Endodermal cell (in vitro differentiated cells): ENCODE measurements at regions not wholly inside any gene's neighbourhood (a gene's known extent, or its start where the extent isn't known, plus 50 kb on each side); places are given as distances from the start of the nearest gene placed in this dataset.

Experiments used
- DNase-seq: peaks from one replicate; pipeline ENCODE4 v3.0.0-alpha.2; 2017
- H3K27ac ChIP-seq: 2 replicates; pipeline ENCODE4 v1.5.1; 2013; ENCODE audit warnings: mild to moderate bottlenecking, low read depth, low read length, moderate library complexity
- H3K27me3 ChIP-seq: 2 replicates; pipeline ENCODE4 v1.6.1; 2013; ENCODE audit warnings: mild to moderate bottlenecking, low read length, moderate library complexity; ENCODE audit not compliant: insufficient read depth, control insufficient read depth, poor library complexity, severe bottlenecking
- H3K36me3 ChIP-seq: 2 replicates; pipeline ENCODE4 v1.7.0; 2013; ENCODE audit warnings: mild to moderate bottlenecking, low read length, moderate library complexity; ENCODE audit not compliant: control insufficient read depth, insufficient read depth
- H3K4me1 ChIP-seq: one replicate; pipeline ENCODE4 v1.7.0; 2013; ENCODE audit warnings: low read length; ENCODE audit not compliant: control insufficient read depth, insufficient read depth
- H3K4me3 ChIP-seq: 2 replicates; pipeline ENCODE4 v1.5.1; 2013; ENCODE audit warnings: mild to moderate bottlenecking, low read length, moderate library complexity
- H3K9ac ChIP-seq: 2 replicates; pipeline ENCODE4 v1.6.1; 2013; ENCODE audit warnings: mild to moderate bottlenecking, low read length, moderate library complexity; ENCODE audit not compliant: poor library complexity, severe bottlenecking; ENCODE audit errors: extremely low read depth
- H3K9me3 ChIP-seq: 2 replicates; pipeline ENCODE4 v1.6.1; 2013; ENCODE audit warnings: mild to moderate bottlenecking, low read length, moderate library complexity; ENCODE audit not compliant: control insufficient read depth
- H3K27ac Mint-ChIP-seq: 2 replicates; pipeline ENCODE4 v1.8.0; 2020; ENCODE audit warnings: mixed read lengths
- H3K27me3 Mint-ChIP-seq: 2 replicates; pipeline ENCODE4 v1.8.0; 2021; ENCODE audit warnings: mild to moderate bottlenecking, mixed read lengths; ENCODE audit not compliant: insufficient read depth
- H3K36me3 Mint-ChIP-seq: 2 replicates; pipeline ENCODE4 v1.8.0; 2020; ENCODE audit warnings: low read depth, mixed read lengths
- H3K4me1 Mint-ChIP-seq: 2 replicates; pipeline ENCODE4 v1.8.0; 2020; ENCODE audit warnings: mixed read lengths
- H3K4me3 Mint-ChIP-seq: 2 replicates; pipeline ENCODE4 v1.8.0; 2020; ENCODE audit warnings: mild to moderate bottlenecking, moderate library complexity, mixed read lengths
- H3K9me3 Mint-ChIP-seq: 2 replicates; pipeline ENCODE4 v1.8.0; 2020; ENCODE audit warnings: mild to moderate bottlenecking, mixed read lengths
- CTCF ChIP-seq: fragments of 200-600 bp; sonication (generic); conservative IDR thresholded peaks from 2 replicates; pipeline ENCODE4 v1.5.0; 2021; ENCODE audit warnings: antibody characterized with exemption, mild to moderate bottlenecking
- WGBS, 2 experiments: methylation state at CpG; one replicate each; pipeline versions ENCODE4 v1.1.5 to v1.1.7; 2013; ENCODE audit warnings: missing lambda C conversion rate in 2 of 2, mixed read lengths in 1 of 2; ENCODE audit not compliant: insufficient coverage in 1 of 2, insufficient read length in 1 of 2; 5-methylcytosine and 5-hydroxymethylcytosine counted together

DNA sequence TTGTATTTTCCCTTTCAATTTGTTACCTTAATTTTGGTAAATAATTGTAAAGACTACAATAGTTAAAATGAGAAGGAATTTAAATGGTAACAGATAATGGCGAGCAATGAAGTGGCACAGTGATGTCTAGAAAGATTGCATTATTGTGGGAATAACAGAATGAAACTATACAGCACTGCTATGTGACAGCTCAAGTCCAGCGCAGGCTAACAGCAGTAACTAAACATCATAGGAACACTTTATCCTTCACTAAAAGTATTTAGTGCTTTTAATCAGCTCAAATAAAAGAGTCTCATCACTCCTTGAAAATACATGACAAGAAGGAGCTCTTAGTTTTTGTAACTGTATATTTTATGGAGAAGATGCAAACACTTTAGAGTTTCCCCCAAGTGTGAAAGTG is 190.8 kb downstream of the TENT5A start:
- no peak for DNase-seq
- H3K27ac ChIP-seq = no peak overlapping the region
- 90 to 94% methylated on average over 2 of the region's 2 CpGs for WGBS, 2 experiments
- H3K4me1 Mint-ChIP-seq = peaks cover 32% of the 10 kb centered on the region
- no peak overlapping the region for H3K4me3 Mint-ChIP-seq
- H3K27ac Mint-ChIP-seq = no peak overlapping the region
- no peaks in the 10 kb centered on the region for H3K27me3 Mint-ChIP-seq
- no peaks in the 10 kb centered on the region for H3K27me3 ChIP-seq
- no peaks in the 10 kb centered on the region for H3K36me3 Mint-ChIP-seq
- no peaks in the 10 kb centered on the region for H3K9me3 ChIP-seq
- H3K9me3 Mint-ChIP-seq = peaks cover 3% of the 10 kb centered on the region
- H3K4me3 ChIP-seq = no peak overlapping the region
- peaks cover 23% of the 10 kb centered on the region for H3K4me1 ChIP-seq
- TF ChIP-seq CTCF = no peak
- H3K36me3 ChIP-seq = no peaks in the 10 kb centered on the region
- H3K9ac ChIP-seq = no peak overlapping the region

DNA sequence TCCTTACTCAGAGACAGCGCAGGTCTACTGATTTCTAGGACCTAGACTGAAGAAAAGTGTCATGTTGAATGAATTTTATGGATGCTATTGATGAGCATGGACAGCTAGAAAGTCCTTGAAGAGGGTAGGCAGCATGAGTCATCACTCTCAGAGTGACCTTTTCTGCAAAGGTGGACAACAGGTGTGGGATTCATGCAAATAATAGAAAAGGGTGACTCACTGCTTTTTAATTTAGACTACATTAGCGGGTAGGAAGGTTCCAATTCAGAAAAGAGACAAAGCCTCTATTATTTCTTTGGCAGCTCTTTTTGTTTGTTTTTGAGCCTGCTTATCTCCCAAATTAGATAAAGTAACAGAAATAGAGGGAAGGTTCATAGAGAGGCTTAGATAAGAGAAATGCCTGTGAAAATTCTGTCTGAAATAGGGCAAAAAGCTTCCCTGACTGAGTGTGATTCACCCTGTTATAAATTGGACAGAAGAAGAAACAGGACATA is 191.4 kb downstream of the TENT5A start:
- Histone ChIP-seq H3K4me1 (peaks cover 22% of the 10 kb centered on the region), H3K9me3 (no peaks in the 10 kb centered on the region), H3K27me3 (no peaks in the 10 kb centered on the region), H3K36me3 (no peaks in the 10 kb centered on the region), H3K9ac (no peak overlapping the region), H3K4me3 (no peak overlapping the region), H3K27ac (no peak overlapping the region)
- TF ChIP-seq CTCF = no peak
- Mint-ChIP-seq H3K27ac (peak overlapping the region; percentile 9), H3K4me3 (no peak overlapping the region), H3K4me1 (peaks cover 33% of the 10 kb centered on the region), H3K27me3 (no peaks in the 10 kb centered on the region), H3K36me3 (no peaks in the 10 kb centered on the region), H3K9me3 (peaks cover 3% of the 10 kb centered on the region)
- DNase-seq = no peak
- 72 to 100% methylated on average over 1 to 2 of the region's 2 CpGs for WGBS, 2 experiments

DNA sequence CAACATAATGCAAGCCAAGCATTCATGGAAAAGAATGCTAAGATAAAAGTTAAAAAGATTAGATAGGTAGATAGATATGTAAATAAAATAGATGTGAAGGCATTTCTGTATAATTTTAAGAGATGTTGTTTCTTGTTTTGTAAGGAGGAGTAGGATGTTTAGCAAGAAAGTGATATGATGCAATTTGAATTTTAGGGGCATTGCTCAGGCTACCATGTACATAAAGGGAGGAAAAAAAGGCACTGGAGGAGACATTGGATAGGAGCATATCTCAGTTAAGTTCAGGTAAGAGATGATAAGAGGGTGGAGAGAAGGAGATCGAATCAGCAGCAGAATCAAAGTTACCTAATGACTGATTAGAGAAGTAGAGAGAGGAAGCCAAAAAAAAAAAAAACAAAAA is 194.7 kb downstream of the TENT5A start:
- WGBS, 2 experiments = 82% methylated on average over 1 of the region's 1 CpG; no CpG with 5 or more reads in 1 of the 2 experiments
- H3K4me1 ChIP-seq = peaks cover 18% of the 10 kb centered on the region
- no peaks in the 10 kb centered on the region for H3K36me3 Mint-ChIP-seq

More for the DNA sequence above, 194.7 kb downstream of the TENT5A start:
- H3K36me3 ChIP-seq = no peaks in the 10 kb centered on the region
- H3K27ac Mint-ChIP-seq = no peak overlapping the region
- H3K9me3 ChIP-seq = no peaks in the 10 kb centered on the region
- DNase-seq = no peak
- TF ChIP-seq CTCF = no peak
- no peaks in the 10 kb centered on the region for H3K27me3 ChIP-seq
- H3K4me3 Mint-ChIP-seq = no peak overlapping the region
- H3K9me3 Mint-ChIP-seq = peaks cover 3% of the 10 kb centered on the region
- H3K27ac ChIP-seq = no peak overlapping the region
- no peak overlapping the region for H3K9ac ChIP-seq
- no peak overlapping the region for H3K4me3 ChIP-seq
- H3K27me3 Mint-ChIP-seq = no peaks in the 10 kb centered on the region
- H3K4me1 Mint-ChIP-seq = peaks cover 25% of the 10 kb centered on the region
